Fibroblast of mammary gland (primary cell): ENCODE measurements at regions not wholly inside any gene's neighbourhood (a gene's known extent, or its start where the extent isn't known, plus 50 kb on each side); places are given as distances from the start of the nearest gene placed in this dataset.

Source experiments
- DNase-seq: peaks from one replicate; pipeline ENCODE4 v3.0.0-alpha.2; 2010; ENCODE audit warnings: low read depth
- H3K4me3 ChIP-seq: 2 replicates; pipeline ENCODE4 v1.5.1; 2011; ENCODE audit warnings: low read depth, mild to moderate bottlenecking, low read length, moderate library complexity; ENCODE audit not compliant: control insufficient read depth
- TF ChIP-seq, protein P1 (sequence below): conservative IDR thresholded peaks from 2 replicates; pipeline ENCODE4 v1.5.1; 2011; ENCODE audit warnings: low read depth, low read length, inconsistent platforms; ENCODE audit not compliant: control insufficient read depth, insufficient read depth

DNA sequence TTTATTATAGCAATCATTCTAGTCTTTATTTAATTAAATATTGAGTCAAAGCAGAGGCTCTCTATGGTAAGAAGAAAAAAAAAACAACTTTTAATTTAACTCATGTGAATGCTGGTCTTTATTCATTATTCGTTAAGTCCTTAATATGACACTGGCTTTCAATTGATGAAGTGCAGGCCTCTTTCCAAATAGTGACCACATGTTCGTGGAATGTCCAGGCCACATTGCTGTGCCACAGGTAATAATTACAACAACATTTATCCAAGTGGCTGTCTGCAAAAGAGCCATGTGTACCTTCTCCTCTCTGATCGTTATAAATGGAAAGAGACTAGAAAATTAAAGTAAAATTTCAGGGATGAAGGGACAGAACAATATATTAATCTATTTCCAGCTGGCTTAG lies 220.1 kb upstream of the PABPC4L start:
- no peak overlapping the region for H3K4me3 ChIP-seq
- no peak for DNase-seq
- TF ChIP-seq, protein P1, sequence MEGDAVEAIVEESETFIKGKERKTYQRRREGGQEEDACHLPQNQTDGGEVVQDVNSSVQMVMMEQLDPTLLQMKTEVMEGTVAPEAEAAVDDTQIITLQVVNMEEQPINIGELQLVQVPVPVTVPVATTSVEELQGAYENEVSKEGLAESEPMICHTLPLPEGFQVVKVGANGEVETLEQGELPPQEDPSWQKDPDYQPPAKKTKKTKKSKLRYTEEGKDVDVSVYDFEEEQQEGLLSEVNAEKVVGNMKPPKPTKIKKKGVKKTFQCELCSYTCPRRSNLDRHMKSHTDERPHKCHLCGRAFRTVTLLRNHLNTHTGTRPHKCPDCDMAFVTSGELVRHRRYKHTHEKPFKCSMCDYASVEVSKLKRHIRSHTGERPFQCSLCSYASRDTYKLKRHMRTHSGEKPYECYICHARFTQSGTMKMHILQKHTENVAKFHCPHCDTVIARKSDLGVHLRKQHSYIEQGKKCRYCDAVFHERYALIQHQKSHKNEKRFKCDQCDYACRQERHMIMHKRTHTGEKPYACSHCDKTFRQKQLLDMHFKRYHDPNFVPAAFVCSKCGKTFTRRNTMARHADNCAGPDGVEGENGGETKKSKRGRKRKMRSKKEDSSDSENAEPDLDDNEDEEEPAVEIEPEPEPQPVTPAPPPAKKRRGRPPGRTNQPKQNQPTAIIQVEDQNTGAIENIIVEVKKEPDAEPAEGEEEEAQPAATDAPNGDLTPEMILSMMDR, result no peak

- no peak overlapping the region for H3K4me3 ChIP-seq
- no peak for DNase-seq
- TF ChIP-seq, protein P1, result no peak
Observed at GRCh38 chr4:134408897-134409296, 207.3 kb upstream of the PABPC4L start.

DNA sequence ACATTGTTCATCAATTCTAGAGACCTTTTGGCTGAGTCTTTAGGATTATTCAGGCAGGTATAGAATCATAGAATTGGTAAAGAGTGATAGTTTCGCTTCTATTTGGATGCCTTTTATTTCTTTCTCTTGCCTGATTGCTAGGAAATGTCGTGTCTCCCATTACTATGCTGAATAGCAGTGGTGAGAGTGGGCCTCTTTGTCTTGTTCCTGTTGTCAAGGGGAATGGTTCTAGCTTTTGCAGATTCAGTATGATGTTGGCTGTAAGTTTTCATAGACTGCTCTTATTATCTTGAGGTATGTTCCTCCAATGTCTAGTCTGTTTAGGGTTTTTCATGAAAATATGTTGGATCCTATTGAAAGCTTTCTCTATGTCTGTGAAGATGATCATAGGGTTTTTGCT lies 200.2 kb upstream of the PABPC4L start:
- TF ChIP-seq, protein P1, result no peak
- no peak overlapping the region for H3K4me3 ChIP-seq
- no peak for DNase-seq

- TF ChIP-seq, protein P1, result no peak
- no peak overlapping the region for H3K4me3 ChIP-seq
- DNase-seq, result no peak
Observed at GRCh38 chr4:134393592-134393991, 192.0 kb upstream of the PABPC4L start.

DNA sequence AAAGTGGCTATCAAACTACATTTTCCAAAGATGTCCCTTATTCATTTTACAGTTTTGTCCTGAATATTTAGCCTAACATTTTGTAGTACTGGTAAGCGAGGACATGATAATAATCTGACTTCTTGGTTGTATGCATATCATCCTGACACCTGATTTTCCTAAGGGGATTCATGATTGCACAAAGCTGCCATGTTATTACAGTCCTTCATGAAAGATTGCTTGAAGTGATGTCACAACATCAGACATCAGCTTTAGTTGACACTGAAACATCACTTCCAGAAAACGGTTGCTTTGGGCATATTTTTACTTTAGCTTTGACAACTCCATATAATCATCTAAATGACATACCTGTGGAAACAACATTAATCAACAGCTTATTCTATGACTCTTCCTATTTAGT lies 188.7 kb upstream of the PABPC4L start:
- no peak overlapping the region for H3K4me3 ChIP-seq
- TF ChIP-seq, protein P1, result no peak
- no peak for DNase-seq

GRCh38 chr4:134388351-134388750 lies 186.8 kb upstream of the PABPC4L start:
- TF ChIP-seq, protein P1, result no peak
- no peak for DNase-seq
- no peak overlapping the region for H3K4me3 ChIP-seq

DNA sequence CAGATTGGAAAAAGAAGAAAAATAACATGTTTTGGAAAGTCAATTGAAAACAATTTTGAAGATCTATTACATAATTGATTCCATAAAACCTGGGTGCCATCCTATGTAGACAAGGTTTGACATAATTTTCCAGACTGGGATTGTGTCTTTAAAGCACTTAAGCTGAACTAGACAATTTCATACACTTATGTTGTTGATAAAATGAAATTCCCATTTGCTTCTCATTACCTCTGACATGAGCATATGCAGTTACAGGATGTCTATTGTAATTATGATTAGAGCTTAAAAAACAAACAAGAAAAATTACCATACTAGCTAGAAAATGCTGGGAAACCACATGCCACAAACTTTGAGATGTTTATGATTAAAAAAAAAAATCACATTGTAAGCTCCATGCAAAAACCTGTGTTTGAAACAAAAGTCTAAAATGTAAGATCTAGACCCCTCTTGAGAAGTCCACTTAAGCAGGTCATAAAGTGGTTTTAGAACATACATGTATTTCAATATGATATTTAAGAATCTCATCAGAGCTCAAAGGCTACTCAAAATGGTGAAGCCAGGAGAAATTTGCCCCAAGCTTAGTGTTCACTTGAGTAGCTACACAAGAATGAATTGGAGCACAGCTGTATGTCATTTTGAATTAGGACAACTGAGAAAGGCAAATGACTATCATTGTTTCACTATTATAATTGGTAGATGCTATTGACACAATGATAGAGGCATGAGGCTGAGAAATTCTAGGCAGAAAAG lies 181.1 kb upstream of the PABPC4L start:
- no peak for DNase-seq
- H3K4me3 ChIP-seq, result no peak overlapping the region
- TF ChIP-seq, protein P1, result no peak
